ENCODE measurements at regions not wholly inside any gene's neighbourhood (a gene's known extent, or its start where the extent isn't known, plus 50 kb on each side); places are given as distances from the start of the nearest gene placed in this dataset.

DNA sequence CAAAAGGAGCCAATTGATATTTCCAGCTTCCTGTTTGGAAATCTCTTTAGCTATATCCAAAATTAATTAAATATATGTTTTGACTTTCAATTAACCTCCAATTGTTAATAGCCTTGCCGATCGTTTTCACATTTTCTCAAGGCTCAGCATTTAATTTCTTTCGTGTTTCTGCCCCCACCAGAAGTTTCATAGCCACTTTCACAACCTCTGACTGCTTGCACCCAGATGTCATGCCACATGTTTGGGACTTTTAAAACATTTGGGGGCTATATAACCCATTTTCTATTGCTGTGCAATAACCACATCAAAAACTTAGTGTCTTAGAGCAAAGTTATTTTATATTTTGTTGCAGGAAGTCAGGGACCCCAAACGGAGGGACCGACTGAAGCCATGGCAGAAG lies 510.6 kb upstream of the CNTNAP2 start:
- no peaks in the 10 kb centered on the region for H3K36me3 ChIP-seq (ENCODE audit: control insufficient read depth, insufficient read depth, low read length)
- ATAC-seq (no peak), DNase-seq (no peak)
- H3K9me3 ChIP-seq (ENCODE audit: control insufficient read depth, insufficient read depth, low read length), result peaks cover 4% of the 10 kb centered on the region
- Mint-ChIP-seq H3K27me3 (ENCODE audit: low read depth in 2 of 2) (no peaks in the 10 kb centered on the region), H3K4me1 (no peaks in the 10 kb centered on the region), H3K36me3 (no peaks in the 10 kb centered on the region), H3K27ac (no peak overlapping the region), H3K4me3 (no peak overlapping the region), H3K9me3 (peaks cover 12 to 35% of the 10 kb centered on the region in 2 donors)
- WGBS (ENCODE audit: insufficient coverage), result 92% methylated on average over 5 of the region's 5 CpGs
- no peak for TF ChIP-seq CTCF (IDR thresholded peaks at IDR 0.05)
- H3K27ac ChIP-seq (ENCODE audit: low read length), result no peak overlapping the region
- intact Hi-C loops (cut with micrococcal nuclease), result no loop called here
- no peak overlapping the region for H3K4me3 ChIP-seq (ENCODE audit: low read length)
- H3K4me1 ChIP-seq (ENCODE audit: control insufficient read depth, insufficient read depth, low read length), result no peaks in the 10 kb centered on the region
- no peaks in the 10 kb centered on the region for H3K27me3 ChIP-seq (ENCODE audit: control insufficient read depth, insufficient read depth, low read length)

- Mint-ChIP-seq H3K27me3 (ENCODE audit: low read depth in 2 of 2) (no peaks in the 10 kb centered on the region), H3K27ac (no peak overlapping the region), H3K4me3 (no peak overlapping the region), H3K4me1 (no peaks in the 10 kb centered on the region), H3K9me3 (peaks cover 9 to 38% of the 10 kb centered on the region in 2 donors), H3K36me3 (peaks cover 10% of the 10 kb centered on the region)
- intact Hi-C loops (cut with micrococcal nuclease), result no loop called here
- no peaks in the 10 kb centered on the region for H3K4me1 ChIP-seq (ENCODE audit: control insufficient read depth, insufficient read depth, low read length)
- WGBS (ENCODE audit: insufficient coverage), result no CpG with 5 or more reads among the region's 1 CpG
- no peak overlapping the region for H3K27ac ChIP-seq (ENCODE audit: low read length)
- TF ChIP-seq CTCF (IDR thresholded peaks at IDR 0.05), result no peak
- no peaks in the 10 kb centered on the region for H3K27me3 ChIP-seq (ENCODE audit: control insufficient read depth, insufficient read depth, low read length)
- ATAC-seq, result no peak
- DNase-seq, result no peak
- H3K36me3 ChIP-seq (ENCODE audit: control insufficient read depth, insufficient read depth, low read length), result no peaks in the 10 kb centered on the region
- H3K4me3 ChIP-seq (ENCODE audit: low read length), result no peak overlapping the region
- no peaks in the 10 kb centered on the region for H3K9me3 ChIP-seq (ENCODE audit: control insufficient read depth, insufficient read depth, low read length)
Measured at GRCh38 chr7:145599376-145599775, 517.2 kb upstream of the CNTNAP2 start.

DNA sequence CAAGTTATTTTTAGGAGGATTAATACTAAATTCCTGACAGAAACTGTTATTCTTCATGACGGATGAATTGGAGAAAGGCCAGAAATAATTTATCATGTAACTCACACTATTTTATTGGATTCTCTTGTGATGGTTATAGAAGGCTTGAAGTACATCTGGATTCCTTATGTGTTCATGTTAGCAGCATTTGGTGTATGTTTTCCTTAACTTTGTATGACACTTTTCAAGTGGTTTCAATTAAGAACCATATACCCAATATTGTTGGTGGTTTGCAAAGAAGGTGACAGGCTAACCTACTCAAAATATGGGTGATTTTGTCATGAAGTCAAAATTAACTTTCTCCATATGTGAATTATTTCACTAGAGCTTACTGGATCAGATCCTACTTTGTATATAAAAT lies 532.2 kb upstream of the CNTNAP2 start:
- ATAC-seq, result no peak
- WGBS (ENCODE audit: insufficient coverage), result 100% methylated on average over 1 of the region's 1 CpG
- Mint-ChIP-seq H3K4me3 (no peak overlapping the region), H3K9me3 (peaks cover 5 to 17% of the 10 kb centered on the region in 2 donors), H3K4me1 (no peaks in the 10 kb centered on the region), H3K36me3 (peaks cover 7% of the 10 kb centered on the region), H3K27ac (no peak overlapping the region), H3K27me3 (ENCODE audit: low read depth in 2 of 2) (no peaks in the 10 kb centered on the region)
- intact Hi-C loops (cut with micrococcal nuclease), result no loop called here
- no peak for TF ChIP-seq CTCF (IDR thresholded peaks at IDR 0.05)
- H3K27ac ChIP-seq (ENCODE audit: low read length), result no peak overlapping the region
- H3K36me3 ChIP-seq (ENCODE audit: control insufficient read depth, insufficient read depth, low read length), result no peaks in the 10 kb centered on the region
- no peaks in the 10 kb centered on the region for H3K9me3 ChIP-seq (ENCODE audit: control insufficient read depth, insufficient read depth, low read length)
- H3K4me3 ChIP-seq (ENCODE audit: low read length), result no peak overlapping the region
- no peaks in the 10 kb centered on the region for H3K27me3 ChIP-seq (ENCODE audit: control insufficient read depth, insufficient read depth, low read length)
- no peaks in the 10 kb centered on the region for H3K4me1 ChIP-seq (ENCODE audit: control insufficient read depth, insufficient read depth, low read length)
- no peak for DNase-seq

GRCh38 chr7:145582742-145583303 lies 533.8 kb upstream of the CNTNAP2 start:
- ATAC-seq, result no peak

More at GRCh38 chr7:145582742-145583303, 533.8 kb upstream of the CNTNAP2 start:
- no peaks in the 10 kb centered on the region for H3K27me3 ChIP-seq (ENCODE audit: control insufficient read depth, insufficient read depth, low read length)
- H3K27ac ChIP-seq (ENCODE audit: low read length), result no peak overlapping the region
- intact Hi-C loops (cut with micrococcal nuclease), result no loop called here
- peaks cover 7% of the 10 kb centered on the region for H3K36me3 Mint-ChIP-seq
- no peak overlapping the region for H3K4me3 Mint-ChIP-seq
- no peaks in the 10 kb centered on the region for H3K9me3 ChIP-seq (ENCODE audit: control insufficient read depth, insufficient read depth, low read length)
- H3K4me1 ChIP-seq (ENCODE audit: control insufficient read depth, insufficient read depth, low read length), result no peaks in the 10 kb centered on the region
- H3K4me1 Mint-ChIP-seq, result no peaks in the 10 kb centered on the region
- H3K4me3 ChIP-seq (ENCODE audit: low read length), result no peak overlapping the region
- H3K27ac Mint-ChIP-seq, result no peak overlapping the region
- 88% methylated on average over 16 of the region's 17 CpGs for WGBS (ENCODE audit: insufficient coverage)
- H3K9me3 Mint-ChIP-seq, result peaks cover 2 to 16% of the 10 kb centered on the region in 2 donors
- no peak for DNase-seq
- no peaks in the 10 kb centered on the region for H3K36me3 ChIP-seq (ENCODE audit: control insufficient read depth, insufficient read depth, low read length)
- H3K27me3 Mint-ChIP-seq (ENCODE audit: low read depth in 2 of 2), result no peaks in the 10 kb centered on the region
- no peak for TF ChIP-seq CTCF (IDR thresholded peaks at IDR 0.05)
